ENCODE measurements at regions not wholly inside any gene's neighbourhood (a gene's known extent, or its start where the extent isn't known, plus 50 kb on each side); places are given as distances from the start of the nearest gene placed in this dataset.
A peak's percentile ranks its signal among the peaks of the same experiment; 100 is the strongest.
"Not testable (repeated sequence)": the region's sequence is repeated elsewhere in the genome, so short reads cannot be mapped to it uniquely, and the experiment has no call there.

GRCh38 chr4:167890226-167890625, 202.1 kb upstream of the ANXA10 start:
- Mint-ChIP-seq H3K4me1 (no peaks in the 10 kb centered on the region), H3K27ac (ENCODE audit: unreplicated experiment) (no peak overlapping the region), H3K27me3 (ENCODE audit: low read depth) (no peaks in the 10 kb centered on the region), H3K4me3 (no peak overlapping the region), H3K9me3 (peaks cover 6% of the 10 kb centered on the region), H3K36me3 (ENCODE audit: low read depth) (peaks cover 4% of the 10 kb centered on the region)
- TF ChIP-seq, protein P1, sequence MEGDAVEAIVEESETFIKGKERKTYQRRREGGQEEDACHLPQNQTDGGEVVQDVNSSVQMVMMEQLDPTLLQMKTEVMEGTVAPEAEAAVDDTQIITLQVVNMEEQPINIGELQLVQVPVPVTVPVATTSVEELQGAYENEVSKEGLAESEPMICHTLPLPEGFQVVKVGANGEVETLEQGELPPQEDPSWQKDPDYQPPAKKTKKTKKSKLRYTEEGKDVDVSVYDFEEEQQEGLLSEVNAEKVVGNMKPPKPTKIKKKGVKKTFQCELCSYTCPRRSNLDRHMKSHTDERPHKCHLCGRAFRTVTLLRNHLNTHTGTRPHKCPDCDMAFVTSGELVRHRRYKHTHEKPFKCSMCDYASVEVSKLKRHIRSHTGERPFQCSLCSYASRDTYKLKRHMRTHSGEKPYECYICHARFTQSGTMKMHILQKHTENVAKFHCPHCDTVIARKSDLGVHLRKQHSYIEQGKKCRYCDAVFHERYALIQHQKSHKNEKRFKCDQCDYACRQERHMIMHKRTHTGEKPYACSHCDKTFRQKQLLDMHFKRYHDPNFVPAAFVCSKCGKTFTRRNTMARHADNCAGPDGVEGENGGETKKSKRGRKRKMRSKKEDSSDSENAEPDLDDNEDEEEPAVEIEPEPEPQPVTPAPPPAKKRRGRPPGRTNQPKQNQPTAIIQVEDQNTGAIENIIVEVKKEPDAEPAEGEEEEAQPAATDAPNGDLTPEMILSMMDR (conservative IDR thresholded peaks at IDR 0.05) = no peak
- no peak for DNase-seq (ENCODE audit: low read depth, low spot score)

DNA sequence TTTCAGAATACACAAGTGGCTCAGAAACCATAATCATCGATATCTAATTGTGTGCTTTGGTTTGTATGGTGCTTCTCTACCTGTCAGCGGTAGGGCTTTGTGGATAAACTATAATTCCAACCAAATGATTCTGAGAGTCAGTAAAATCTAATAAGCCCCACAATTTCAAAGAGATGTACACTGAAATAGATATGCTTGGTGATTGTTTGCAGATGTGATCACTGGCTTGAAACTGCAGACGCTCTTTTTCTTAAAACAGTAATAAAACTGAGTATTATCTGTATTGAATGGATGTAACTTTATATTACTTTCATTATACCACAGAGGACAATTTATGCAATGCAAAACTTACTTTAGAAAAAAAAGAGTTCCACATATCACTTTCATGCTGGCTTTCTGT, 198.8 kb upstream of the ANXA10 start:
- no peak for DNase-seq (ENCODE audit: low read depth, low spot score)
- Mint-ChIP-seq H3K36me3 (ENCODE audit: low read depth) (peaks cover 3% of the 10 kb centered on the region), H3K27me3 (ENCODE audit: low read depth) (no peaks in the 10 kb centered on the region), H3K4me3 (no peak overlapping the region), H3K4me1 (peaks cover 20% of the 10 kb centered on the region), H3K27ac (ENCODE audit: unreplicated experiment) (no peak overlapping the region), H3K9me3 (peaks cover 6% of the 10 kb centered on the region)
- TF ChIP-seq, protein P1 (conservative IDR thresholded peaks at IDR 0.05) = no peak

GRCh38 chr4:167896260-167896659, 196.1 kb upstream of the ANXA10 start:
- not testable (repeated sequence) for H3K36me3 Mint-ChIP-seq (ENCODE audit: low read depth); H3K9me3 Mint-ChIP-seq; DNase-seq (ENCODE audit: low read depth, low spot score); H3K4me3 Mint-ChIP-seq; H3K27me3 Mint-ChIP-seq (ENCODE audit: low read depth)
- H3K27ac Mint-ChIP-seq (ENCODE audit: unreplicated experiment) = peak overlapping the region; percentile 92
- peaks cover 20% of the 10 kb centered on the region for H3K4me1 Mint-ChIP-seq

GRCh38 chr4:167897116-167897515, 195.2 kb upstream of the ANXA10 start:
- H3K27me3 Mint-ChIP-seq (ENCODE audit: low read depth) = no peaks in the 10 kb centered on the region
- H3K4me1 Mint-ChIP-seq = peaks cover 20% of the 10 kb centered on the region
- H3K9me3 Mint-ChIP-seq = peaks cover 3% of the 10 kb centered on the region
- TF ChIP-seq, protein P1 (conservative IDR thresholded peaks at IDR 0.05) = no peak
- no peak overlapping the region for H3K4me3 Mint-ChIP-seq
- H3K27ac Mint-ChIP-seq (ENCODE audit: unreplicated experiment) = peak overlapping the region; percentile 45
- peak; percentile 6 for DNase-seq (ENCODE audit: low read depth, low spot score)
- no peaks in the 10 kb centered on the region for H3K36me3 Mint-ChIP-seq (ENCODE audit: low read depth)

- no peak overlapping the region for H3K4me3 Mint-ChIP-seq
- H3K27me3 Mint-ChIP-seq (ENCODE audit: low read depth) = no peaks in the 10 kb centered on the region
- no peak for DNase-seq (ENCODE audit: low read depth, low spot score)
- no peaks in the 10 kb centered on the region for H3K36me3 Mint-ChIP-seq (ENCODE audit: low read depth)
- no peaks in the 10 kb centered on the region for H3K4me1 Mint-ChIP-seq
- peaks cover 3% of the 10 kb centered on the region for H3K9me3 Mint-ChIP-seq
- TF ChIP-seq, protein P1 (conservative IDR thresholded peaks at IDR 0.05) = no peak
- no peak overlapping the region for H3K27ac Mint-ChIP-seq (ENCODE audit: unreplicated experiment)
These were observed 189.0 kb upstream of the ANXA10 start for GRCh38 chr4:167903291-167903721.

GRCh38 chr4:167906851-167907250, 185.5 kb upstream of the ANXA10 start:
- TF ChIP-seq, protein P1 (conservative IDR thresholded peaks at IDR 0.05) = no peak
- Mint-ChIP-seq H3K27ac (ENCODE audit: unreplicated experiment) (no peak overlapping the region), H3K4me1 (no peaks in the 10 kb centered on the region), H3K27me3 (ENCODE audit: low read depth) (no peaks in the 10 kb centered on the region), H3K9me3 (peaks cover 1% of the 10 kb centered on the region), H3K4me3 (no peak overlapping the region), H3K36me3 (ENCODE audit: low read depth) (no peaks in the 10 kb centered on the region)
- no peak for DNase-seq (ENCODE audit: low read depth, low spot score)

Measured in neural crest cell (in vitro differentiated cells).